A549 (cell line): ENCODE measurements at regions not wholly inside any gene's neighbourhood (a gene's known extent, or its start where the extent isn't known, plus 50 kb on each side); places are given as distances from the start of the nearest gene placed in this dataset.

Experiments used
- ATAC-seq, 2 experiments: fragments of 200-7000 bp in 1 of 2; fragments of >200 bp in 1 of 2; cut with Nextera tagmentation in 1 of 2; cut with Tn5 transposase in 1 of 2; 3 replicates each; pipeline versions ENCODE4 v1.8.0 to v1.9.1; 2018 to 2020; ENCODE audit warnings: mild to moderate bottlenecking in 1 of 2, moderate library complexity in 1 of 2
- CTCF ChIA-PET: fragments of 300-600 bp; sonication (Branson Sonifier 250); formaldehyde crosslinking; extraction: SDS; loops from one replicate; lab custom pipeline; 2021; ENCODE audit warnings: antibody characterized with exemption, inconsistent platforms; lab: Yijun Ruan, JAX
- POLR2A ChIA-PET: fragments of 350-600 bp; formaldehyde crosslinking; extraction: SDS; loops from one replicate; lab custom pipeline; 2021; ENCODE audit warnings: antibody characterized with exemption, inconsistent platforms; lab: Yijun Ruan, JAX
- DNase-seq, 2 experiments: peaks; one replicate each; pipeline versions ENCODE4 v3.0.0 to v3.0.0-alpha.2; 2011 to 2016; ENCODE audit warnings: low read depth in 1 of 2, low spot score in 1 of 2
- FAIRE-seq: peaks from 2 replicates; lab custom pipeline; 2011; peaks lifted over from hg19 to GRCh38; lab: Jason Lieb, UNC
- H3K27ac ChIP-seq, 2 experiments: fragments of >200 bp; sonication (Bioruptor Twin); formaldehyde crosslinking; 3 replicates each; pipeline ENCODE4 v1.5.1; 2016 to 2017
- H3K4me1 ChIP-seq: fragments of >200 bp; sonication (Bioruptor Twin); formaldehyde crosslinking; 3 replicates; pipeline ENCODE4 v1.6.1; 2016
- H3K4me2 ChIP-seq: fragments of >200 bp; sonication (Bioruptor Twin); formaldehyde crosslinking; 3 replicates; pipeline ENCODE4 v1.6.1; 2016
- H3K4me3 ChIP-seq: fragments of >200 bp; sonication (Bioruptor Twin); formaldehyde crosslinking; 3 replicates; pipeline ENCODE4 v1.5.1; 2016
- H3K9me3 ChIP-seq: fragments of >200 bp; sonication (Bioruptor Twin); formaldehyde crosslinking; 3 replicates; pipeline ENCODE4 v1.6.1; 2016
- ATOH8 ChIP-seq: fragments of 250-450 bp; sonication (Bioruptor Pico); IDR thresholded peaks from 2 replicates; pipeline ENCODE4 v1.5.0; 2020; ENCODE audit warnings: low read depth, mild to moderate bottlenecking, moderate library complexity
- BCL3 ChIP-seq: fragments of >200 bp; sonication (Bioruptor Twin); formaldehyde crosslinking; IDR thresholded peaks from 3 replicates; pipeline ENCODE4 v1.6.1; 2016
- BHLHE40 ChIP-seq: IDR thresholded peaks from 2 replicates; pipeline ENCODE4 v1.6.1; 2012; ENCODE audit warnings: low read depth, low read length, inconsistent platforms
- CBX8 ChIP-seq: fragments of 200-600 bp; sonication (generic); IDR thresholded peaks from 2 replicates; pipeline ENCODE4 v1.6.1; 2016
- ELK1 ChIP-seq: fragments of 150-350 bp; IDR thresholded peaks from 2 replicates; pipeline ENCODE4 v1.6.1; 2014; ENCODE audit warnings: low read depth, mild to moderate bottlenecking, low read length
- EP300 ChIP-seq, 2 experiments: fragments of >200 bp; sonication (Bioruptor Twin); formaldehyde crosslinking; IDR thresholded peaks; 2 replicates in 1 of 2; 3 replicates in 1 of 2; pipeline ENCODE4 v1.6.1; 2016 to 2017
- HMGXB4 ChIP-seq: fragments of 250-450 bp; sonication (Bioruptor Pico); IDR thresholded peaks from 2 replicates; pipeline ENCODE4 v1.5.0; 2021; ENCODE audit warnings: mild to moderate bottlenecking, moderate library complexity, borderline replicate concordance
- HOXA7 ChIP-seq: fragments of 250-450 bp; sonication (Bioruptor Pico); IDR thresholded peaks from 2 replicates; pipeline ENCODE4 v1.5.0; 2020; ENCODE audit warnings: mild to moderate bottlenecking, moderate library complexity
- KDM1A ChIP-seq: fragments of 200-600 bp; sonication (generic); IDR thresholded peaks from 2 replicates; pipeline ENCODE4 v1.6.1; 2016; ENCODE audit warnings: low read depth, mild to moderate bottlenecking
- KDM5A ChIP-seq: fragments of 200-600 bp; sonication (generic); IDR thresholded peaks from 2 replicates; pipeline ENCODE4 v1.6.1; 2016; ENCODE audit warnings: antibody characterized with exemption, mild to moderate bottlenecking
- MAZ ChIP-seq: fragments of 150-350 bp; IDR thresholded peaks from 2 replicates; pipeline ENCODE4 v1.6.1; 2014; ENCODE audit warnings: antibody characterized with exemption, low read depth, low read length, borderline replicate concordance
- NPAS2 ChIP-seq: fragments of 250-450 bp; sonication (Bioruptor Pico); IDR thresholded peaks from 2 replicates; pipeline ENCODE4 v1.8.0; 2022; ENCODE audit warnings: mild to moderate bottlenecking, moderate library complexity, borderline replicate concordance
- NR3C1 ChIP-seq: fragments of >200 bp; sonication (Bioruptor Twin); formaldehyde crosslinking; IDR thresholded peaks from 3 replicates; pipeline ENCODE4 v1.6.1; 2017
- POLR2AphosphoS2 ChIP-seq: conservative IDR thresholded peaks from 2 replicates; pipeline ENCODE4 v1.6.1; 2012; ENCODE audit warnings: low read length, improper control_type of control experiment, inconsistent platforms
- RAD21 ChIP-seq, 2 experiments: fragments of >200 bp in 1 of 2; sonication (Bioruptor Twin) in 1 of 2; formaldehyde crosslinking in 1 of 2; IDR thresholded peaks in 1 of 2; conservative IDR thresholded peaks in 1 of 2; 2 replicates in 1 of 2; 3 replicates in 1 of 2; pipeline ENCODE4 v1.6.1; 2012 to 2018; ENCODE audit warnings: inconsistent platforms in 1 of 2
- RARB ChIP-seq: fragments of 250-450 bp; sonication (Bioruptor Pico); IDR thresholded peaks from 2 replicates; pipeline ENCODE4 v1.8.0; 2021; ENCODE audit warnings: mild to moderate bottlenecking, moderate library complexity
- SMC3 ChIP-seq: fragments of >200 bp; sonication (Bioruptor Twin); formaldehyde crosslinking; IDR thresholded peaks from 3 replicates; pipeline ENCODE4 v1.6.1; 2018; ENCODE audit warnings: inconsistent platforms
- WGBS: methylation state at CpG from one replicate; pipeline ENCODE4 v1.1.6; 2017; ENCODE audit errors: missing lambda C conversion rate; 5-methylcytosine and 5-hydroxymethylcytosine counted together

DNA sequence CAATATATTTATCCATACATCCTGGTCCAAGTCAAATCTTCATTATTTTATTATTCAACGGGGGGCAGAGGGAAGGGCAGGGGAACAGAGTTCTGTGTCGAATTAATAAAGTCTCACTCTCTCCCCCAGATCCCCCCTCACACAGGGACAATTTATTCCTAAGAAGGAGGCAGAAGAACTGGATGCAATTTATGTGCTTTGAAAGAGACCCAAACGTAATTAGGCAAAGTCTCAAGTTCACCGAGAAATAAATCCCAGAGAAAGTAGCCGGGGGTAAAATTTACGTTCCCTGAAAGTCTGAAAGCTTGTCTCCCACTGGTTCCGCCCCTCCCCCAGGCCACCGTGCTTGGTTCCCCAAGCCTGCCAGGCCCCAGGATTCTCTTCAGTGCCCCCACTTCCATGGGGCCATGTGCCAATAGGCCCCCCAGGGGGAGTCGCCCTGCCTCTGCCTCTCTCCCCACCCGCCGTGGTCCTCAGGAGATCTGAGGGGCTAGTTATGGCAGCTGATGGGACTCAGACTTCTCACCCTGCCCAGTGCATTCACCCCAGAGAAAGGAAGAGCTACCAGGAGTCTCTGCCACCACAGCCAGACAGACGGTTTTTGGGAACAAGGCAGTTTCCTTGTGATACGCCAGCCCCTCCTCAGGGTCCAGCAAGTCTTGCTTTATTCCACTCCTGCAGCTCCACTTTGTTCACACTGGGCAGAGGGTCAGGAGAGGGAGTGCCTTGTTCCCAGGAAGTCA lies 215.5 kb downstream of the CYP26B1 start:
- ATAC-seq = no peak
- peaks cover 16% of the 10 kb centered on the region; the same call in 2 of the 3 replicates for H3K4me1 ChIP-seq
- no peak for DNase-seq
- TF ChIP-seq KDM5A (no peak), CBX8 (no peak), BHLHE40 (no peak), BCL3 (no peak), KDM1A (no peak), RARB (CRISPR knock-in tag) (no peak), EP300 (IDR thresholded peaks at IDR 0.05) (no peak), SMC3 (no peak), NR3C1 (no peak), HOXA7 (CRISPR knock-in tag) (no peak)
- H3K27ac ChIP-seq = no peak overlapping the region
- no peak overlapping the region for H3K4me2 ChIP-seq
- 83% methylated on average over 13 of the region's 13 CpGs for whole genome bisulfite sequencing
- H3K9me3 ChIP-seq = no peaks in the 10 kb centered on the region
- ChIA-PET CTCF (interaction anchor here (1.2 to 4.9 kb wide), 2 partner anchors 9 to 218 kb away, joined by 4 to 51 read pairs; no protein-coding TSS in a partner anchor), POLR2A (no interaction called here)
- FAIRE-seq = no peak
- no peak overlapping the region for H3K4me3 ChIP-seq

GRCh38 chr2:71930049-71930681 lies 217.5 kb downstream of the CYP26B1 start:
- DNase-seq (peak in 1 of 2 experiments; percentile 33), ATAC-seq (peak in 1 of 2 experiments; percentile 10; a peak in 1 of 6 replicates), FAIRE-seq (no peak)
- Histone ChIP-seq H3K4me2 (peak overlapping the region; percentile 25; the same call in 2 of the 3 replicates), H3K4me3 (no peak overlapping the region), H3K27ac (no peak overlapping the region; a peak in 1 of 6 replicates), H3K4me1 (peaks cover 21% of the 10 kb centered on the region), H3K9me3 (no peaks in the 10 kb centered on the region)
- WGBS = 53% methylated on average over 12 of the region's 12 CpGs
- TF ChIP-seq MAZ (no peak), POLR2AphosphoS2 (no peak)
- ChIA-PET POLR2A (no interaction called here), CTCF (interaction anchor here (1.1 to 4.9 kb wide), 2 partner anchors 7 to 220 kb away, joined by 3 to 51 read pairs; no protein-coding TSS in a partner anchor)

- peaks cover 16% of the 10 kb centered on the region for H3K4me1 ChIP-seq
- 83% methylated on average over 2 of the region's 2 CpGs for WGBS
- H3K9me3 ChIP-seq = no peaks in the 10 kb centered on the region
- ATAC-seq (no peak), FAIRE-seq (no peak), DNase-seq (no peak)
- H3K27ac ChIP-seq = no peak overlapping the region
- CTCF ChIA-PET = interaction anchor here (1.1 to 2.6 kb wide), 4 partner anchors 11 to 651 kb away, joined by 3 to 12 read pairs (median 6); no protein-coding TSS in a partner anchor
- peak overlapping the region; percentile 25; the same call in 1 of the 3 replicates for H3K4me2 ChIP-seq
- POLR2A ChIA-PET = no interaction called here
- no peak for TF ChIP-seq HMGXB4 (CRISPR knock-in tag)
- no peak overlapping the region for H3K4me3 ChIP-seq
Measured at GRCh38 chr2:71929482-71929772, 218.2 kb downstream of the CYP26B1 start.

DNA sequence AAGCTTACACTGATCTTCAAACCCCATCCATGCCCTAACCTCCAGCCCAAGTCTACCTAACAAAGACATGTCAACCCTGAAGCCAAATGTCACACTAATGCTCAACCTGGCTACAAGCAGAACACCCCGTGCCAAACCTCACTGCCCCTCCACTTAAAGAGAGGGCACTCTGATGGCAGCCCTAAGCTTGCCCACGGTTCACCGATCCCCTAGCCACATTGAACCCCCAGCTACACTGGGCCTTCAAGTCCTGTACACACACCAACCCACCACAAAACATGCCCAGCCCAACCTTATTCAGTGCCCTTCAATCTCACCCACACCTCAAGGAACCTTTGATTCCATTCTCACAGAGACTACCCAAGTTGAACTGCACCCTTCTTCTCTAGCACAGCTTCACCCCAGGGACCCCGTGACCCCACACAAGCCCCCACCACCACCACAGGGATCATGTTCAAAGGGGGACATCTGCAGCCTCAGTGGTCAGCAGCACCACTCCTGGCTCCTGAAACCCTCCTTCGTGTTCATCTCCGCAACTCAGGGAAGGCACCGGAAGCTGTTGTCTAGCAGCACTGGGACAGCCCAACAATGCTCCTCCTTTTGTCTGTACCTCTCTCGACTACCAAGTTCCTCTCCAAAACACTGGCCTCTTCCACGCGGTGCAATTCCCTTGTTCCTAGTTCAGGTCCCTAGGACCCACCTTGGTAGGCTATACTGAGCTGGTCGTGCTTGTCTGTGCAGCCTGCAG lies 218.8 kb downstream of the CYP26B1 start:
- WGBS = 85% methylated on average over 11 of the region's 11 CpGs
- POLR2A ChIA-PET = no interaction called here
- FAIRE-seq (no peak), DNase-seq (no peak), ATAC-seq (no peak)
- H3K4me2 ChIP-seq = no peak overlapping the region
- TF ChIP-seq HMGXB4 (CRISPR knock-in tag) (no peak), RAD21 (conservative IDR thresholded peaks at IDR 0.05 in 1 of 2, IDR thresholded peaks at IDR 0.05 in 1 of 2) (no peak), ATOH8 (no peak), CBX8 (no peak), NPAS2 (CRISPR knock-in tag) (no peak), HOXA7 (CRISPR knock-in tag) (no peak), ELK1 (no peak)
- H3K4me3 ChIP-seq = no peak overlapping the region
- H3K9me3 ChIP-seq = no peaks in the 10 kb centered on the region
- peaks cover 14% of the 10 kb centered on the region; the same call in 2 of the 3 replicates for H3K4me1 ChIP-seq
- H3K27ac ChIP-seq = no peak overlapping the region
- CTCF ChIA-PET = interaction anchor here (0.6 to 8.6 kb wide), 8 partner anchors 10 to 651 kb away, joined by 3 to 159 read pairs (median 6); no protein-coding TSS in a partner anchor
